Endodermal cell (in vitro differentiated cells): ENCODE measurements at regions not wholly inside any gene's neighbourhood (a gene's known extent, or its start where the extent isn't known, plus 50 kb on each side); places are given as distances from the start of the nearest gene placed in this dataset.

ENCODE experiments used
- DNase-seq: peaks from one replicate; pipeline ENCODE4 v3.0.0-alpha.2; 2017
- H3K27ac ChIP-seq: 2 replicates; pipeline ENCODE4 v1.5.1; 2013; ENCODE audit warnings: mild to moderate bottlenecking, low read depth, low read length, moderate library complexity
- H3K27me3 ChIP-seq: 2 replicates; pipeline ENCODE4 v1.6.1; 2013; ENCODE audit warnings: mild to moderate bottlenecking, low read length, moderate library complexity; ENCODE audit not compliant: insufficient read depth, control insufficient read depth, poor library complexity, severe bottlenecking
- H3K36me3 ChIP-seq: 2 replicates; pipeline ENCODE4 v1.7.0; 2013; ENCODE audit warnings: mild to moderate bottlenecking, low read length, moderate library complexity; ENCODE audit not compliant: control insufficient read depth, insufficient read depth
- H3K4me1 ChIP-seq: one replicate; pipeline ENCODE4 v1.7.0; 2013; ENCODE audit warnings: low read length; ENCODE audit not compliant: control insufficient read depth, insufficient read depth
- H3K4me3 ChIP-seq: 2 replicates; pipeline ENCODE4 v1.5.1; 2013; ENCODE audit warnings: mild to moderate bottlenecking, low read length, moderate library complexity
- H3K9ac ChIP-seq: 2 replicates; pipeline ENCODE4 v1.6.1; 2013; ENCODE audit warnings: mild to moderate bottlenecking, low read length, moderate library complexity; ENCODE audit not compliant: poor library complexity, severe bottlenecking; ENCODE audit errors: extremely low read depth
- H3K9me3 ChIP-seq: 2 replicates; pipeline ENCODE4 v1.6.1; 2013; ENCODE audit warnings: mild to moderate bottlenecking, low read length, moderate library complexity; ENCODE audit not compliant: control insufficient read depth
- H3K27ac Mint-ChIP-seq: 2 replicates; pipeline ENCODE4 v1.8.0; 2020; ENCODE audit warnings: mixed read lengths
- H3K27me3 Mint-ChIP-seq: 2 replicates; pipeline ENCODE4 v1.8.0; 2021; ENCODE audit warnings: mild to moderate bottlenecking, mixed read lengths; ENCODE audit not compliant: insufficient read depth
- H3K36me3 Mint-ChIP-seq: 2 replicates; pipeline ENCODE4 v1.8.0; 2020; ENCODE audit warnings: low read depth, mixed read lengths
- H3K4me1 Mint-ChIP-seq: 2 replicates; pipeline ENCODE4 v1.8.0; 2020; ENCODE audit warnings: mixed read lengths
- H3K4me3 Mint-ChIP-seq: 2 replicates; pipeline ENCODE4 v1.8.0; 2020; ENCODE audit warnings: mild to moderate bottlenecking, moderate library complexity, mixed read lengths
- H3K9me3 Mint-ChIP-seq: 2 replicates; pipeline ENCODE4 v1.8.0; 2020; ENCODE audit warnings: mild to moderate bottlenecking, mixed read lengths
- CTCF ChIP-seq: fragments of 200-600 bp; sonication (generic); conservative IDR thresholded peaks from 2 replicates; pipeline ENCODE4 v1.5.0; 2021; ENCODE audit warnings: antibody characterized with exemption, mild to moderate bottlenecking
- WGBS, 2 experiments: methylation state at CpG; one replicate each; pipeline versions ENCODE4 v1.1.5 to v1.1.7; 2013; ENCODE audit warnings: missing lambda C conversion rate in 2 of 2, mixed read lengths in 1 of 2; ENCODE audit not compliant: insufficient coverage in 1 of 2, insufficient read length in 1 of 2; 5-methylcytosine and 5-hydroxymethylcytosine counted together

GRCh38 chr7:65471587-65471986 lies 97.9 kb downstream of the ZNF92 start:
- H3K27ac ChIP-seq: no peak overlapping the region
- DNase-seq: no peak
- no peak overlapping the region for H3K4me3 ChIP-seq
- Mint-ChIP-seq H3K9me3 (peaks cover 25% of the 10 kb centered on the region), H3K4me1 (no peaks in the 10 kb centered on the region), H3K27me3 (peaks cover 15% of the 10 kb centered on the region), H3K4me3 (no peak overlapping the region), H3K36me3 (no peaks in the 10 kb centered on the region), H3K27ac (no peak overlapping the region)
- no peaks in the 10 kb centered on the region for H3K27me3 ChIP-seq
- H3K36me3 ChIP-seq: no peaks in the 10 kb centered on the region
- 73 to 82% methylated on average over 2 to 4 of the region's 4 CpGs for WGBS, 2 experiments
- H3K9ac ChIP-seq: no peak overlapping the region
- no peak for TF ChIP-seq CTCF
- no peaks in the 10 kb centered on the region for H3K9me3 ChIP-seq
- H3K4me1 ChIP-seq: no peaks in the 10 kb centered on the region

- 81 to 100% methylated on average over 4 of the region's 4 CpGs for WGBS, 2 experiments
- DNase-seq: no peak
- Histone ChIP-seq H3K36me3 (no peaks in the 10 kb centered on the region), H3K27ac (no peak overlapping the region), H3K9ac (no peak overlapping the region), H3K4me3 (no peak overlapping the region), H3K9me3 (peaks cover 6% of the 10 kb centered on the region), H3K27me3 (no peaks in the 10 kb centered on the region), H3K4me1 (no peaks in the 10 kb centered on the region)
- Mint-ChIP-seq H3K36me3 (no peaks in the 10 kb centered on the region), H3K27ac (no peak overlapping the region), H3K4me3 (no peak overlapping the region), H3K27me3 (peaks cover 8% of the 10 kb centered on the region), H3K4me1 (no peaks in the 10 kb centered on the region), H3K9me3 (peaks cover 19% of the 10 kb centered on the region)
- TF ChIP-seq CTCF: no peak
These were observed 101.5 kb downstream of the ZNF92 start for GRCh38 chr7:65475040-65475726.

GRCh38 chr7:65475734-65476319 lies 102.2 kb downstream of the ZNF92 start:
- no peak overlapping the region for H3K27ac Mint-ChIP-seq
- no peaks in the 10 kb centered on the region for H3K36me3 Mint-ChIP-seq
- no peak for TF ChIP-seq CTCF
- H3K27me3 Mint-ChIP-seq: peaks cover 6% of the 10 kb centered on the region
- no peak for DNase-seq
- H3K27me3 ChIP-seq: no peaks in the 10 kb centered on the region
- H3K9ac ChIP-seq: no peak overlapping the region
- H3K4me3 ChIP-seq: no peak overlapping the region
- no peak overlapping the region for H3K27ac ChIP-seq
- 79 to 81% methylated on average over 5 to 8 of the region's 8 CpGs for WGBS, 2 experiments
- H3K36me3 ChIP-seq: no peaks in the 10 kb centered on the region
- no peak overlapping the region for H3K4me3 Mint-ChIP-seq
- peaks cover 10% of the 10 kb centered on the region for H3K9me3 ChIP-seq
- no peaks in the 10 kb centered on the region for H3K4me1 ChIP-seq
- peaks cover 23% of the 10 kb centered on the region for H3K9me3 Mint-ChIP-seq
- H3K4me1 Mint-ChIP-seq: no peaks in the 10 kb centered on the region
